Brain pericyte (primary cell): ENCODE measurements at regions not wholly inside any gene's neighbourhood (a gene's known extent, or its start where the extent isn't known, plus 50 kb on each side); places are given as distances from the start of the nearest gene placed in this dataset.

Experiments used
- DNase-seq: peaks from one replicate; pipeline ENCODE4 v3.0.0-alpha.2; 2012; ENCODE audit warnings: low read depth, low spot score

DNA sequence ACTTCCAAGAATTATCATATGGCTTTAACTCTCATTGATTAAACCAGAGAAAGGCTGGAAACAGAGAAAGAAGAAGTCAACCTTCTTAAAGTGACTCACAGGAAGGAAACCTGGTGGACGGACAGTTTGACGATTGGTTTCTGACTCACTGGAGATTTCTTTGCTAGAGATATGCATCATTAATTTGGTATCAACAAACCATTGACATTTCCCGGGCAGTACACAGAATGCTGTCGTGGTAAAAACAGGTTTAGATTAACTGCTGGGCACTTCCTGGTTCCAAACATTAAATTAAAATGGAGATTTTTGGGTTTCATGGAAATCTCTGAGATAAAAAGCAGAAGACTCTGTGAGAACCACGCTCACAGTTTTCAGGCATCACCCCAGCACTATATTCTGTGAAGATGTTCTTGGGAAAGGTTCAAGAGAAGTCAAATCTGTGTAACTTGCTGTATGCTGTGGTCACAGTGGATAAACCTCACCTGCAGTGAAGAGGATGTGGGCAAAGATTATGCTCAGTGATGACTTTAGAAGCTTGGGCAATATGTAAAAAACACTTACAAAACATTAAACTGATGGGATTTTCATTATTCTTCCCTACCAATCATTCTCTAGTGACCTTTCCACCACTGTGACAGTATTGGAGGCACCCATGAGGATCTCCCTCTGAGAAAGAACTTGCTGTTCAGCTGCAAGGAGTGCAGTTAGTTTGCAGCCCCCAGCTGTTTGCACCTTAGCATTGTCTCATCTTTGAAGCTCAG, 61.1 kb upstream of the CD44 start:
- DNase-seq = no peak

GRCh38 chr11:35078470-35078735, 60.6 kb upstream of the CD44 start:
- DNase-seq = no peak

DNA sequence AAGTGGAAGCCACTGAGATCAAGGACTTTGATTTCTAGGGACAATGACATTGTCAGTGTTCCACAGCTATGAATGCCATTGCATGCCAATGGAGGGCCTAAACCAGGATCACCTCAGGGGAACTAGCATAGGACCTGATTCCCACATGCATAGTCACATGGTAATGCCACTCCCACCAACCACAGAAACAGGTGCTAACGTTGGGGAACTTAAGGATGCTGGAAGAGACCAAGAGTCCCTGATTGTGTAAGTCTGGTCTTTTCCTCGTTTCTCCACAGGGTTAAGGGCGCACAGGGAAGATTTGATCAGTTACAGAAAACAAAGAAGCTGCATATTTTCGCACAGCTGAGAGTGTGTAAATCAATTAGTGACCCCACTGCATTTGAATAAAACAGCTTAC, 59.4 kb upstream of the CD44 start:
- DNase-seq = no peak

GRCh38 chr11:35082321-35083180, 56.4 kb upstream of the CD44 start:
- no peak for DNase-seq

- DNase-seq = no peak
These were observed 55.9 kb upstream of the CD44 start for GRCh38 chr11:35083181-35083430.

- DNase-seq = peak; percentile 91
These were observed 55.3 kb upstream of the CD44 start for GRCh38 chr11:35083431-35084238.

DNA sequence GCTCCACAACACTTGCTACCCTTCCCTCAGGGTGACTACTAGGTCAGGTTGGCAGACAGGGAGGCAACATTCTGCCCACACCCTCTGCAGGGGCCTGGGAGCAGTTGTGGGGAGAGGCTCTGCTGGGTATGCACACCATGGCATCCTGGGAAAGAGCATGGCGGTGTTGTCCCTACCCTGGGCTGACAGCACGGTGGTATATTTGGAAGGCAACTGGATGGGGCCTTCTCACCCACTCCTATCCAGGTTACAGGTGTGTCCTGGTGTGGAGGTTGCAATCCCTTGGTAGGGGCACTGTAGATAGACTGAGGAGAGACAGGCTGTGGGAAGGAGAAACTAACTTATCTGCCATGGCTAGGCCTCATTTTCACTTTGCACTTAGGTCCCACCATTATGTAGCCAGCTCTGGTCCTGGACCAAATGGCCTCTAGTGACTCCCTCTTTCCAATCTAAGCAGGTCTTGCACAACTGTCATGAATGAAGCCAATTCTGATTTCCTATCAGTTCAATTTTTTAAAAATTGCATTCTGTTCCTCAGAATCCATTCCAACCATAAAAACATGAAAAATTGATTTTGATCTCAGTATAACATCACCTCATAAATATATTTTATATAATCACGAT, 54.0 kb upstream of the CD44 start:
- DNase-seq = no peak

- DNase-seq = no peak
These were observed 53.3 kb upstream of the CD44 start for GRCh38 chr11:35085531-35086165.

GRCh38 chr11:35087648-35088047, 51.3 kb upstream of the CD44 start:
- no peak for DNase-seq

DNA sequence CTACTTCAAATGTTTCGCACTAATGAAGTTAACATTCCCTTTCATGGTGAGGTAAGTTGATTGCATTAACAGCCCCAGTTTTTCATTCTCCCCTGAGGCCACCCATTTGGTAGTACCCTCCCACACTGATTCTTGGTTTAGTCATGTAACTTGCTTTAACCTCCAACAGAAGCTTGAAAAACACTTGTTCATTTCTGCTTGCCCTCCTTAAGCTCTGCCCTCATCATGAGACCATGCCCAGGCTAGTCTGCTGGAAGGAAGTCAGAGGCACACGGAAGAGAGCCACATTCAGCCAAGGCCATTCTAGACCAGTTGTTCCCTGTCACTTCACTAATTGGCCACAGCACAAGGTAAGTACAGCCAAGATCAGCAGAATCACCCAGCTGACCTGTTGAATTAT, 50.7 kb upstream of the CD44 start:
- DNase-seq = no peak

DNA sequence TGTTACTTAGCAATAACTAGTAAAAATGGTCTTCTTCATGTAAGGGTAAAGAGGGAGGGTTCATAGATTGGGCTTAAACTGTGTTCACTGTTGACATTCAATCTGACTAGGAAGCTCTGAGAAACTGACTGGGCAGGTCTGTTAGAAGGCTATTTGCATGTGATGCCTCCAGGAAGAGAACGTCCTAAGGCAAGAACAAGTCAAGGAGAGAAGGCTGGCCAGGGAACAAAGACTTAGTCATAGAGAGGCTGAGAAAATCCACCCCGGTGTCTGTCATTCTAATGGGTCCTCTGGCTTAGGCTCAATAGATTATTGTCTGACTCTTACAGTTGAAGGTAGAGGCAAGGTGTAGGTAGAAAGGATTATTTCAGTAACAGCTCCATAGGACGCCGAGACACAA, 50.3 kb upstream of the CD44 start:
- no peak for DNase-seq
